Breast epithelium (tissue), 3 donors: ENCODE measurements at regions not wholly inside any gene's neighbourhood (a gene's known extent, or its start where the extent isn't known, plus 50 kb on each side); places are given as distances from the start of the nearest gene placed in this dataset.
"Not testable (repeated sequence)": the region's sequence is repeated elsewhere in the genome, so short reads cannot be mapped to it uniquely, and the experiment has no call there.

Experiments used
- CTCF ChIP-seq, 3 donors: fragments of 450-650 bp; IDR thresholded peaks; one replicate each; pipeline ENCODE4 v1.5.1; 2016 to 2017; ENCODE audit warnings: antibody characterized with exemption in 3 of 3, mild to moderate bottlenecking in 3 of 3, moderate library complexity in 3 of 3
- POLR2A ChIP-seq: fragments of 450-650 bp; IDR thresholded peaks from one replicate; pipeline ENCODE4 v1.6.1; 2016; ENCODE audit warnings: antibody characterized with exemption, mild to moderate bottlenecking, moderate library complexity
- POLR2AphosphoS5 ChIP-seq, 3 donors: sonication (generic); formaldehyde crosslinking; IDR thresholded peaks; one replicate each; pipeline ENCODE4 v1.6.1; 2017; ENCODE audit warnings: antibody characterized with exemption in 3 of 3

DNA sequence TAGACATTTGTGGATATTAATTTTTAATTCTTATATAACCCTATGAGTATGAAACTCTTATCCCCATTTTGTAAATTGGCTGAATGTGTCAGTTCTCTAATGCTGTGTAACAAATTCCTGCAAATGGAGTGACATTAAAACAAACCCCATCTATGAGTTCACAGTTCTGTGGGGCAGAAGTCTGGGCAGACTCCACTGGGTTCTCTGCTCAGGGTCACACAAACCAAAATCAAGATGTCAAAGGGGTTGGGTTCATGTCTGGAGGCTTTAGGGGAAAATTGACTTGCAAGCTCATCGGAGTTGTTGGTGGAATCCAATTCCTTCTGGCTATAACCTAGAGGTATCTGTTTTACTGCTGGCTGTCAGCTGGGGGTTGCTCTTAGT, 301.6 kb upstream of the PLGLB2 start:
- TF ChIP-seq POLR2A; CTCF (IDR thresholded peaks at IDR 0.05); POLR2AphosphoS5 (IDR thresholded peaks at IDR 0.05): not testable (repeated sequence)
